Stomach (tissue), 4 donors: ENCODE measurements at regions not wholly inside any gene's neighbourhood (a gene's known extent, or its start where the extent isn't known, plus 50 kb on each side); places are given as distances from the start of the nearest gene placed in this dataset.

Experiments
- EP300 ChIP-seq: sonication (generic); formaldehyde crosslinking; IDR thresholded peaks from one replicate; pipeline ENCODE4 v1.6.1; 2017; ENCODE audit warnings: antibody characterized with exemption
- POLR2A ChIP-seq, 4 donors: fragments of 450-650 bp; IDR thresholded peaks; one replicate each; pipeline ENCODE4 v1.6.1; 2016; ENCODE audit warnings: antibody characterized with exemption in 4 of 4, control low read depth in 2 of 4, mild to moderate bottlenecking in 1 of 4, moderate library complexity in 1 of 4
- POLR2AphosphoS5 ChIP-seq, 3 donors: sonication (generic); formaldehyde crosslinking; IDR thresholded peaks; one replicate each; pipeline ENCODE4 v1.6.1; 2016; ENCODE audit warnings: antibody characterized with exemption in 3 of 3
- TF ChIP-seq, protein P1 (sequence below), 7 experiments: fragments of 450-650 bp in 4 of 7; fragments of 200-600 bp in 3 of 7; sonication (generic) in 3 of 7; IDR thresholded peaks; one replicate each; pipeline ENCODE4 v1.5.1; 2016 to 2019; ENCODE audit warnings: antibody characterized with exemption in 7 of 7, control low read depth in 2 of 7, mild to moderate bottlenecking in 1 of 7

DNA sequence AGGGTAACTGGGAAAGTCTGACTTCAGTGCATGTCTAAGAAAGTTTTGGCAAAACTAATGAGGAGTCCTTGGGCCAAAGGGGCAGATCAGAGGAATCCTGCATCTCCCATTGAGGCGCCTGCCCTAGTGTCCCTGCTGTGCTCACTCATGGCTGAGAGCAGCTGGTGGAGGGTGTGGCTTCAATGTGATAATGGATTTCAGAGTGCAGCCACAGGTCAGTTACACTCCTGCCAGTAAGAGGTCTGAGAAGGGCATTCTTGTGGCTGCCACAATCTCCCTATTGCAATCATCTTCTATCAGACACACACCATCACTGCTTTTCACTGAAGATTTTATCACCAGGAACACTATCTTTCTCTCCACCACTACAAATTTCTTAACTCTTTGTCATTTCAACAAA lies 457.1 kb downstream of the MID1IP1 start:
- TF ChIP-seq POLR2A (IDR thresholded peaks at IDR 0.05) (no peak), EP300 (no peak), POLR2AphosphoS5 (IDR thresholded peaks at IDR 0.05) (no peak)
- TF ChIP-seq, protein P1, sequence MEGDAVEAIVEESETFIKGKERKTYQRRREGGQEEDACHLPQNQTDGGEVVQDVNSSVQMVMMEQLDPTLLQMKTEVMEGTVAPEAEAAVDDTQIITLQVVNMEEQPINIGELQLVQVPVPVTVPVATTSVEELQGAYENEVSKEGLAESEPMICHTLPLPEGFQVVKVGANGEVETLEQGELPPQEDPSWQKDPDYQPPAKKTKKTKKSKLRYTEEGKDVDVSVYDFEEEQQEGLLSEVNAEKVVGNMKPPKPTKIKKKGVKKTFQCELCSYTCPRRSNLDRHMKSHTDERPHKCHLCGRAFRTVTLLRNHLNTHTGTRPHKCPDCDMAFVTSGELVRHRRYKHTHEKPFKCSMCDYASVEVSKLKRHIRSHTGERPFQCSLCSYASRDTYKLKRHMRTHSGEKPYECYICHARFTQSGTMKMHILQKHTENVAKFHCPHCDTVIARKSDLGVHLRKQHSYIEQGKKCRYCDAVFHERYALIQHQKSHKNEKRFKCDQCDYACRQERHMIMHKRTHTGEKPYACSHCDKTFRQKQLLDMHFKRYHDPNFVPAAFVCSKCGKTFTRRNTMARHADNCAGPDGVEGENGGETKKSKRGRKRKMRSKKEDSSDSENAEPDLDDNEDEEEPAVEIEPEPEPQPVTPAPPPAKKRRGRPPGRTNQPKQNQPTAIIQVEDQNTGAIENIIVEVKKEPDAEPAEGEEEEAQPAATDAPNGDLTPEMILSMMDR (IDR thresholded peaks at IDR 0.05): no peak
